ENCODE measurements at regions not wholly inside any gene's neighbourhood (a gene's known extent, or its start where the extent isn't known, plus 50 kb on each side); places are given as distances from the start of the nearest gene placed in this dataset.
"Not testable (repeated sequence)": the region's sequence is repeated elsewhere in the genome, so short reads cannot be mapped to it uniquely, and the experiment has no call there.

- no peak for DNase-seq
Measured at GRCh38 chr3:21017115-21017852, 733.7 kb downstream of the ZNF385D start.

GRCh38 chr3:21013566-21013965 lies 737.4 kb downstream of the ZNF385D start:
- no peak for DNase-seq

GRCh38 chr3:20999661-21000060 lies 751.3 kb downstream of the ZNF385D start:
- DNase-seq: no peak

- no peak for DNase-seq
Measured at GRCh38 chr3:20997183-20997582, 753.8 kb downstream of the ZNF385D start.

DNA sequence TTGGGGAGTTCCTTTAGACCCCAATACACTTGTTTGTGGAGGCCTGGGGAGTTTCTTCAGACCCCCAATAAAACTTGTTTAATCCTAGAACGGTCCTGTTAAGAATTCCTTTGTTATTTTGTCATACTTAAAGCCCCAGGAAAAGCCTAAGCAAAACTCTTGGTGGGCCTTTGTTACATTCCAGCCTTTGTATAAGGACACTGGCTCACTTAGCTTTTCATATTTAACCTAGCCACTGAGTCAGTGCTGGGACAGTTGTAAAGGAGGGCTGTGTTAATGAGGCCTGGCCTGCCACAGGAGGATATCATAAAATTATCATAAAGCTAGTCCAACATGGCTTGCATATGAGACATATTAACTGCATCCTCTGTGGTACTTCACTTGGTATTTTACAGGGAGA lies 760.1 kb downstream of the ZNF385D start:
- no peak for DNase-seq

DNA sequence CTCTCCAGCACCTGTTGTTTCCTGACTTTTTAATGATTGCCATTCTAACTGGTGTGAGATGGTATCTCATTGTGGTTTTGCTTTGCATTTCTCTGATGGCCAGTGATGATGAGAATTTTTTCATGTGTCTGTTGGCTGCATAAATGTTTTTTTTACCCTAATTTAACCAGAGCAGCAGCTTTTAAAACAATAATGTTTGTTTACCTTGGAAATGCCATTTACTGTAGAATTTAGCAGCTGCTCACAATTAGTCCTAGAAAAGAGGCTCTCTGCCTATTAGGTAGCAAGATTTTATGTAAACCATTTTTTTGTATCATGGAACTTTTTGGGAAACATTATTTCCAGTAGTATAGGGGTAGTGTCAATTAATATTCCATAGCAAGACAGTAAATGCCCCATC lies 761.4 kb downstream of the ZNF385D start:
- not testable (repeated sequence) for DNase-seq

DNA sequence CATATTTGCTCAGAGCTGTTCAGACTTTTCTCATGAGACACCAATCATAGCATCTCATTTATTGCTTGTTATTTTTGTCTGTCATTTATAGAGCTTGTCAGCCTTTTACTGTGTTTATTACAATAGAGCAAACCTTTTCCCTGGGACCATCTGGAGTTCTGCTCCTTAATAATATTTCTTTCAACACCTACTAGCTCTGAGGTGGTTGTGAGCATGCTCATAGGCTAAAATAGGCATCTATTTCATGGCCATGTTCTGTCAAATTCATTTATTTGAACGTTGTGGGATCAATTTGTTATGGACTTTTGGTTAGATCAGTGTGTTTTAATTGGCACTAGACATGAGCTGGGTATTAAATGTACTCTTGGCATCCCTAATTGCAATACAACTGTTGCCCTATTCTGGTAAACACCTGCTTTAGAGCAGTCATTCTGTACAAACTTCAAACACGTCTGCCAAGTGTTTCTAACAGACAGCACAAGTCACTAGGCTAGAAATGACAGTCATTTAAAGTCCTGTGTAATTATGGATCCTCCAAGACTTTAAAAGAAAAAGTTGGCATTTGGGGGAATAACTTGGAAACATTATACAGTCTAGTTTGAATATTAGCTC lies 766.3 kb downstream of the ZNF385D start:
- no peak for DNase-seq

DNA sequence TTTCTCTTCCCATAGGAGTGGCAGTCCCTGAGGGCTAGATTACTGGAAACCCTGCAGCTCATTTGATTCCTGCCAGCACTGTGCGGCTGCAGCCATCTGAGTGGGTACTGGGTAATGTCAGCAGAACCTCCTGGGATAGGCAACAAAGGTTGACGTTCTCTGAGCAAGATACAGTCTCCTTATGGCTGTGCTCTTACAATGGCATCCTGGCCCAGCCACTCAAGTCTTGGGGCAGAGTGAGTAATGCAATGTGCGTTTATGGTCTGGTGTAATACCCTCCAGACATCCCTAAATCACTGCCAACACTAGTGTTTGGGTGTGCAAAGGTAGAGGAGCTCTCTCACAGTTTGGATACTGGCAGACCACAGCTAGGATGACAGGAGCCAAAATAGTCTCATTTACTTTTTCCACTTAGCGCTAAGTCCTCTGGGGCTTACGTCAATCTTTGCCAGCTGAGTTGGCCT lies 775.8 kb downstream of the ZNF385D start:
- no peak for DNase-seq

- no peak for DNase-seq
Measured at GRCh38 chr3:20974396-20974795, 776.6 kb downstream of the ZNF385D start.

GRCh38 chr3:20970807-20971206 lies 780.2 kb downstream of the ZNF385D start:
- DNase-seq: not testable (repeated sequence)

- not testable (repeated sequence) for DNase-seq
Measured at GRCh38 chr3:20967485-20967884, 781.5 kb upstream of the SGO1 start.

- no peak for DNase-seq
Measured at GRCh38 chr3:20958161-20958560, 772.2 kb upstream of the SGO1 start.

DNA sequence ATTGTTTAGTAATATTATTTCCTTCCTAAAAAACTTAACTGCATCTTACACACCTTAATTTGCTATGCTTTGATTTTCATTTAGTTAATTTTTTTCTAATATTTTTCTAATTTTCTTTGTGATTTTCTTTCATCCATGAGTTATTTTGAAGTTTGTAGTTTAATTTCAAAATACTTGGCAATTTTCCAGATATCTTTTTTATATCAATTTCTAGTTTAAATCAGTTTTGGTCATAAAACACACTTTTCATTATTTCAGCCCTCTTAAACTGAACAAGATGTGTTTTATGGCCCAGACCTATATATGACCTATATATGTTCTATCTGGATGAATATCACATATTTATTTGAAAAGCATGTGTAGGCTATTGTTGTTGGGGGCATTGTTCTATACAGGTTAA lies 759.9 kb upstream of the SGO1 start:
- DNase-seq: no peak

- DNase-seq: no peak
Measured at GRCh38 chr3:20935791-20936190, 749.8 kb upstream of the SGO1 start.

DNA sequence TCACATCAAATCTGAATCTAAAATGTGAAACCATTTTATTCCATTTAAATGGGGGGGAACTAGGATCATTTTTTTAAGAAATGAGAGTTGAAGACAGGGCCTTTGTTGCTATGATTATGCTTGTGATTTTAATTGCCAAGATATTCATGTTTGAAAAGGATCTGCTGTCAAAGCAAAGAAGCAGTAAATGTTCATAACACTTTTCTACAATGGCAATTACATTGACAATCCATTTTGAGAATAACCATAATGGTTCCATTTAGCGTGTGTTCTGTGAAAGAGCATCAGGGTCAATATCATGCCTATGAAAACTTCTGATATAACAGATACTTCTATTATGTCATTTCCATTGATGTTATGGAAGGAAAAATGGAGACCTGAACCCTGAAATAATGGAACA lies 745.8 kb upstream of the SGO1 start:
- no peak for DNase-seq

DNA sequence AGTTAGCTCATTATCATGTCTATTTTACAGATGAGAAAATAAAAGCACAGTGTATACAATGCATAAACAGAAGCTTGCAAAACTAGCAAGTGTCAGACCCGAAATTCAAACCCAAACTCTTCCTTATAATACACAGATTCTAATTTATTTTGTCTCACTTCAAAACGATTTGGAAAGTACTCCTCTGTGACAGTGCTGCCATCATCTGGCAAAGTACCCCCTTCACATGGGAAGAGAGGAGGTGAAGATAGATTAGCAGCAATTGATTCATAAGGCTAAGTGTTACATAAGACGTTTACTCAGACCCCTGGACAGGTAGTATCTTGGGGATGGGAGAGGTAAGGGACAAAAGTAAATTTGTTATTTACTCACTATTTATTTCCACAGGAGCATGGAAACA lies 744.0 kb upstream of the SGO1 start:
- no peak for DNase-seq

- no peak for DNase-seq
Measured at GRCh38 chr3:20924646-20925385, 738.8 kb upstream of the SGO1 start.

DNA sequence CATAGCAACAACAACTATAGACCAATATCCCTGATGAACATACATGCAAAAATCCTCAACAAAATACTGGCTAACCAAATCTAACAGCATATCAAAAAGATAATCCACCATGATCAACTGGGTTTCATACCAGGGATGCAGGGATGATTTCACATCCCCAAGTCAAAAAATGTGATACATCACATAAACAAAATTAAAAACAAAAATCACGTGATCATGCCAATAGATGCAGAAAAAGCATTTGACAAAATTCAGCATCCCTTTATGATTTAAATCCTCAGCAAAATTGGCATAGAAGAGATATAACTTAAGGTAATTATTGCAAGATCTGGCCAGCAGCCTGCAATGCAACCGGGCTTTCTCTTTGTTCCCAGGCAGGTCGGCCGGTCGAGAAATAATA lies 735.1 kb upstream of the SGO1 start:
- not testable (repeated sequence) for DNase-seq

GRCh38 chr3:20916951-20917606 lies 731.1 kb upstream of the SGO1 start:
- no peak for DNase-seq

- DNase-seq: no peak
Measured at GRCh38 chr3:20914310-20914709, 728.3 kb upstream of the SGO1 start.

DNA sequence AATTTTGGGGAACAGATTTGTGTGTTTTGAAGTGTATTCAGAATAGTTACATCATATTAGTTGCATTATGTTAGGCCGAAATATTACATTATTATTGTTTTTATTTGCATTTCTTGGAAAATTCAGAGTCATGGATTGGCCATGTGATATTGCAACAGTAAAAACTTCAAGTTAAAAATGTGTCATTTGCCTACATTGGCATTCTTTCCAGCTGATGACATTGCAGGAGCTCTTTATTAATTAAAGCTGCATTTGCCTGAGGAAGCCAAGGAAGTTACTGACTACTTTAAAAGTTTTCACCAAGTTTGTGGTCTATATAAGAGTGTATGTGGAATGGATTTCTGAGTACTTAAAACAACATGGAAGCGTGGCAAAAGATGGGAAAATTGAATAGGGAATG lies 726.4 kb upstream of the SGO1 start:
- DNase-seq: no peak

DNA sequence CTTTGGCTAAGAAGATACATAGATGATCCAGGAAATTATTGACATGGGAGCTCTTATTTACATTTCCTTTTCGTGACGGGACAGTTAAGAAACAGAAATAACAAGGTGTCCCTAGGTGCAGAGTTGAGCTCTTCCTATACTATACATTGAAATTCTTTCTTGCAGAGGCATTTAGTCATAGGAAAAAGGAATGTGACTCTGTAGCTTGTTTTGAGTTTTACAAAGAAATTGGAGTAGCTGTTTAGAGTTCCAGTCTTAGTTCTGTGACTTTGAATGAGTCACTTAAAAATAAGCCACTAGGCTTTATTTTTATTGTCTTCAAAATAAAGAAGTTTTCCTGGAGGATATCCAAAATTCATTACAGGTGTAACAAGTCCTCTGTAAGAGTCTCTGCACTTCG lies 723.5 kb upstream of the SGO1 start:
- DNase-seq: no peak

DNA sequence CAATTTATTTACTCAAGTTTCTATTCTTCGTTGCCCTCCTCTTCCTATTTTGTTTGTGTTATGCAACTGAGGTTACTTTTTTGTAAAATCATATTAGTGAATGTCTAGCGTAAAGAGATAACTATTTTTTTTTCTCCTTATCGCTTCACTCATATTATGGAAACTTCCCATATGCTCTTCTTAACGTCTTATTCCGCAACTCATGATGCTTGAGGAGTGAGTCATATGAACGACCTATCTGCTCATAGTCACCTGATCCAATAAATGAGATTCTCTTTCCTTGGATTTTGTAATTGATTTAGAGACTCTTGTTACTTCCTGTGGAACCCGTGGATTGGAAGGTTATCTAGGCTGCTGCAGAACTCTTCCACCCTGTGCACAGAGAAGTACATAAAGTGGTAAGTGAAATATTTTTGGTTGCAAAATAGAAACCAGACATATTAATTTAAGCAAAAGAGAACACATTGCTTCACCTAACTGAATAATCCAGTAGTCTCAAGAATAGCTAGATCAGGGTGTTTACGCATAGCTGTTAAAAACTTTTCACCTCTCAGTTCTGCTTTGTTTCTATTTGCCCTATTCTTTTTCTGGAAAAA lies 719.3 kb upstream of the SGO1 start:
- no peak for DNase-seq

All from NCI-H510A (cell line).